ENCODE measurements at regions not wholly inside any gene's neighbourhood (a gene's known extent, or its start where the extent isn't known, plus 50 kb on each side); places are given as distances from the start of the nearest gene placed in this dataset.

DNA sequence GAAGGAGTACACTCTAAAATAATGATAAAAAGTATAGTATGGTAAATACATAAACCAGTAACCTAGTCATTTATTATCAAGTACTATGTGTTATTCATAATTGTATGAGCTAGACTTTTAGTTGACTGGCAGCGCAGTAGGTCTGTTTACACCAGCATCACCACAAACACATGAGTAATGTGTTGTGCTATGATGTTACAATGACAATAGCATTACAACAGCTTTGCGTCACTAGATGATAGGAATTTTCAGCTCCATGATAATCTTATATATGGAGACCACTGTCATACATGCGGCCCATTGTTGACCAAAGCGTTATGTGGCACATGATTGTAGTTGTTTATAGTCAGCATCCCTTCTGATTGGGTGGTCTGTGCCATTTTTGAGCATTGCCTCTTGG lies 138.9 kb upstream of the UBE2E1 start:
- ATAC-seq (no peak), DNase-seq (no peak)
- H3K27ac ChIP-seq, result no peak overlapping the region
- peaks cover 0 to 3% (median 0%) of the 10 kb centered on the region in 4 donors for H3K4me1 ChIP-seq
- intact Hi-C loops (cut with DNase I), result no loop called here
- no peak overlapping the region for H3K4me3 ChIP-seq
- 82% methylated on average over 4 of the region's 4 CpGs for WGBS (ENCODE audit: insufficient coverage, low coverage, low lambda C conversion rate, missing lambda C conversion rate)
- TF ChIP-seq POLR2A (IDR thresholded peaks at IDR 0.05), result no peak
- TF ChIP-seq, protein P1, sequence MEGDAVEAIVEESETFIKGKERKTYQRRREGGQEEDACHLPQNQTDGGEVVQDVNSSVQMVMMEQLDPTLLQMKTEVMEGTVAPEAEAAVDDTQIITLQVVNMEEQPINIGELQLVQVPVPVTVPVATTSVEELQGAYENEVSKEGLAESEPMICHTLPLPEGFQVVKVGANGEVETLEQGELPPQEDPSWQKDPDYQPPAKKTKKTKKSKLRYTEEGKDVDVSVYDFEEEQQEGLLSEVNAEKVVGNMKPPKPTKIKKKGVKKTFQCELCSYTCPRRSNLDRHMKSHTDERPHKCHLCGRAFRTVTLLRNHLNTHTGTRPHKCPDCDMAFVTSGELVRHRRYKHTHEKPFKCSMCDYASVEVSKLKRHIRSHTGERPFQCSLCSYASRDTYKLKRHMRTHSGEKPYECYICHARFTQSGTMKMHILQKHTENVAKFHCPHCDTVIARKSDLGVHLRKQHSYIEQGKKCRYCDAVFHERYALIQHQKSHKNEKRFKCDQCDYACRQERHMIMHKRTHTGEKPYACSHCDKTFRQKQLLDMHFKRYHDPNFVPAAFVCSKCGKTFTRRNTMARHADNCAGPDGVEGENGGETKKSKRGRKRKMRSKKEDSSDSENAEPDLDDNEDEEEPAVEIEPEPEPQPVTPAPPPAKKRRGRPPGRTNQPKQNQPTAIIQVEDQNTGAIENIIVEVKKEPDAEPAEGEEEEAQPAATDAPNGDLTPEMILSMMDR (IDR thresholded peaks at IDR 0.05), result no peak
- no peaks in the 10 kb centered on the region for H3K27me3 ChIP-seq
- H3K36me3 ChIP-seq, result no peaks in the 10 kb centered on the region
- H3K9me3 ChIP-seq, result no peaks in the 10 kb centered on the region

DNA sequence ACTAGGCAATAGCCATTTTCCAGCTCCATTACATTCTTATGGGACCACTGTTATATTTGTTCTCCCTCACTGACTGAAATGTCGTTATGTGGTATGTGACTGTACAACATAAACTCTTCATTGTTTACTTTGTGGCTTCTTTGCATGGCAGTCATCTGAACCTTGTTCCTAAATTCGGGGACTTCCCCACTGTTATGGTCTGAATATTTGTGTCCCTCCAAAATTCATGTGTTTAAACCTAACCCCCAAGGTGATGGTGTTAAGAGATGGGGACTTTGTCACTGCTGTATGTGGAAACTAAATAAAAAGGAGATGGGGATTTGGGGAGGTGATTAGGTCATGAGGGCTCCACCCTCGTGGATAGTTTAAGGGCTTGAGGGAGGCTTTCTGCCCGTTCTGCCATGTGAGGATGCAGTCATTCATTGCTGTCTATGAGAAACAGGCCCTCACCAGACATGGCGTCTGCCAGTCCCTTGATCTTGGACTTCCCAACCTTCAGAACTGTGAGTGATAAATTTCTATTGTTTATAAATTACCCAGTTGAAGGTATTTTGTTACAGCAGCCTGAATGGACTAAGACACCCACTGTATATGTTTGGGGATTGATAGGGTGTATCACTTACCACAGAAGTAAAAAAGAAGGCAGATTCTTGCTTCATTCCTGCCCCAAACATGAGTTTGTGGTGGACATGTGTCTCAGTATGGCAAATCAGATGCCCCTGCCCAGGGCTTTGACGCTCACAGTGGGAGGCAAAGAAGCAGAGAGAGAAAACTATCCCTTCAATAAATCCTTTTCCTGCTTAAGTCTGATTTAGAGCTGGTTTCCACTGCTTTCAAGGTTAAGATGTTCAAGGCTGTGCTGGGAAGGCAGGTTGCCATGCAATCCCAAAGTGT lies 138.0 kb upstream of the UBE2E1 start:
- 56% methylated on average over 6 of the region's 6 CpGs for WGBS (ENCODE audit: insufficient coverage, low coverage, low lambda C conversion rate, missing lambda C conversion rate)
- Histone ChIP-seq H3K4me1 (peaks cover 0 to 5% (median 0%) of the 10 kb centered on the region in 4 donors), H3K4me3 (no peak overlapping the region), H3K9me3 (no peaks in the 10 kb centered on the region), H3K36me3 (no peaks in the 10 kb centered on the region), H3K27me3 (no peaks in the 10 kb centered on the region), H3K27ac (no peak overlapping the region)
- TF ChIP-seq, protein P1 (IDR thresholded peaks at IDR 0.05), result no peak
- no peak for TF ChIP-seq POLR2A (IDR thresholded peaks at IDR 0.05)
- no peak for ATAC-seq
- DNase-seq, result no peak
- intact Hi-C loops (cut with DNase I), result no loop called here

DNA sequence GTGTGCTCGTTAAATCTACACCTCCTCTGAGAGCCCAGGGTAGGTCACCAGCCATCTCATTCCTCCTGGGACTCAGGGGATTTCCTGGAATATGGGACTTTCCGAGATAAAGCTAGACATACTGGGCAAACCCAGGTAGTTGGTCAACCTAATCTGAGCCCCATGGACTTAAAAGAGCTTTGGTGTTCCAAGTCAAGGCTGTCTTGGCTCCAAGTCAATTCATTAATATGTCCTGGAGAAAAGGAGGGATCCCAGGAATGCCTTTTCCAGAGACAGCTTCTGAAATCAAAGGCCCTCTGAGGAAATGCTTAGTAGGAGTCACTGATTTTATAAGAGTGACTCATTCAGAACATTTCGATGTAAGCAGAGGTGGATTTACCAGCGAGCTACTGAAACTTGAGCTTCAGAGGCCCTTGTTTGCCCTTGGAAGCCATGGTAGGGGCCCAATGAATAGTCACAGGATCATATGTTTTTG lies 137.3 kb upstream of the UBE2E1 start:
- no peaks in the 10 kb centered on the region for H3K27me3 ChIP-seq
- DNase-seq (no peak), ATAC-seq (no peak)
- peaks cover 0 to 5% (median 0%) of the 10 kb centered on the region in 4 donors for H3K4me1 ChIP-seq
- TF ChIP-seq, protein P1 (IDR thresholded peaks at IDR 0.05), result no peak
- no peak for TF ChIP-seq POLR2A (IDR thresholded peaks at IDR 0.05)
- 35% methylated on average over 3 of the region's 4 CpGs for WGBS (ENCODE audit: insufficient coverage, low coverage, low lambda C conversion rate, missing lambda C conversion rate)
- H3K36me3 ChIP-seq, result no peaks in the 10 kb centered on the region
- intact Hi-C loops (cut with DNase I), result no loop called here
- no peak overlapping the region for H3K27ac ChIP-seq
- no peaks in the 10 kb centered on the region for H3K9me3 ChIP-seq
- no peak overlapping the region for H3K4me3 ChIP-seq

DNA sequence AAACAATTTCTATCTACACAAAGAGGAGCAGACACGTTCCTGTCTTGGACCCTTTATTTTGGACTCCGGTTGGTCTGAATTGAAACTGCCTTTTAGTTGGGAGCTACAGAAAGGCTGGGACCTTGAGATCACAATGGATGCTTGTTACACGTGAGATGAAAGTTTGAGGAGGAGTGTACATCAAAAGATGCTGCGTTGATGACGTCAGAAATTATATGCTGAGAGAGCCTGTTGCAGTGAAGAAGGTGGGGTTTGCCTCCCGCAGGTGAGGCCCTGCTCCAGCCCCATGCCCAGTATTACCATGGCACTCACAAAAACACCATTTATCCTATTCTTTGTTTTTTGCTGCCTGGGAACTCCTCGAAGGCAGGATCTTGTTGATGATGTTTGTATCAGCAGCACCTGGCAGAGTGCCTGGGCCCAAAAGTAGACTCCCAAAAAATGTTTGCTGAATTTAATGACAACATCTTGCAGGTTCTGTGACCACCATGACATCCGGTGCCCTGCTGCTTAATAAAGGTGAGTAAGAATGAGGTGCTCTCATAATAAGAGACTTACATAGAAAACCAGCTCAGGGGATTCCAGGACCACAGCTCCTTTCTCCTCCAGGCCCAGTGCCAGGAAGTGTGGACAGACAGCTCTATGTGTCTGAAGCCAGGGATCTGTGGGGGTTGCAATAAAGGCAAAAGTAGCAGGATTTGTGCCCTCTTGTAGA lies 136.1 kb upstream of the UBE2E1 start:
- Histone ChIP-seq H3K4me1 (peaks cover 0 to 5% (median 0%) of the 10 kb centered on the region in 4 donors), H3K36me3 (no peaks in the 10 kb centered on the region), H3K27me3 (no peaks in the 10 kb centered on the region), H3K9me3 (no peaks in the 10 kb centered on the region), H3K27ac (no peak overlapping the region), H3K4me3 (no peak overlapping the region)
- ATAC-seq, result no peak
- 76% methylated on average over 7 of the region's 8 CpGs for WGBS (ENCODE audit: insufficient coverage, low coverage, low lambda C conversion rate, missing lambda C conversion rate)
- TF ChIP-seq POLR2A (IDR thresholded peaks at IDR 0.05), result no peak
- TF ChIP-seq, protein P1 (IDR thresholded peaks at IDR 0.05), result no peak
- DNase-seq, result no peak
- intact Hi-C loops (cut with DNase I), result no loop called here

Measured in right lobe of liver (tissue), 6 donors.